ENCODE measurements at regions not wholly inside any gene's neighbourhood (a gene's known extent, or its start where the extent isn't known, plus 50 kb on each side); places are given as distances from the start of the nearest gene placed in this dataset.

DNA sequence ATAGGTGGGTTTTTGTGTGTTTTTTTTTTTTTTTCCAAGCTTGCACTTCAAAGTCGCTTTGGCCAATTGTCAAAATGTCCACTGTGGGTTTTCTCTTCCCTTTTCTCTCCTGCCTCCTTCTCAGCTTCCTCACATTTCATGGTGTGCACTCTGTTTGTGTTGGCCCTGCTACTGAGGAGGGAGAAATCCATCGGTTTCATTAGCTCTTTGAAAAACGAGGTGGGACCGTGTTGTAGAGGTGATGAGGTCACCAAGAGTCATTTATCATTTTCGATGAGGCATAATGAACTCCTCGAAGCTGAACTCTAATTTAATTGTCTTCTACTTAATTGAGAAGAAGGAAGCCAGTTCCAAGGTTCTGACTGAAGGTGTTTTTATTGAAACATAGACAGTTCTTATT lies 174.4 kb upstream of the TOX3 start:
- Mint-ChIP-seq H3K4me1 (ENCODE audit: low read depth) (peaks cover 6% of the 10 kb centered on the region), H3K27ac (no peak overlapping the region), H3K4me3 (no peak overlapping the region), H3K27me3 (no peaks in the 10 kb centered on the region), H3K36me3 (ENCODE audit: low read depth) (no peaks in the 10 kb centered on the region), H3K9me3 (no peaks in the 10 kb centered on the region)
- intact Hi-C loops (cut with micrococcal nuclease), result no loop called here

DNA sequence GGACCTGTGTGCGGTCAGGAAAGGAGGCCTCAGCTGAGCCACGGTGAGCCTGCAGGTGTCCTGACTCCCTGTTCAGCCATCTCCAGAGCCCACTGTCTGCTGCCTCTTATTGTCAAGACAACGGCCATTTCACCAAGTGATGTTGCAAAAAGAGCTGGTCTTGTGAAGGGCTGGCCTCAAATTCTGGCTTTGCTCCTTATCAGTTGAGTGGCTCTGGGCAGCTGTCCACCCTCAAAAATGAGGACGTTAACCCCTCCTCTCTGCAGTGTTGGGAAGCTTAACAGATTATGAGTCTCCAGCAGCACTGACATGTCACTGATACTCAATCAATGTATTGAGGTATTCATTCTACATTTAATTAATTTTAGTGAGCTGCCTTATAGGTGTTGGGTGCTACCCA lies 171.1 kb upstream of the TOX3 start:
- intact Hi-C loops (cut with micrococcal nuclease), result no loop called here
- Mint-ChIP-seq H3K36me3 (ENCODE audit: low read depth) (no peaks in the 10 kb centered on the region), H3K9me3 (no peaks in the 10 kb centered on the region), H3K27ac (no peak overlapping the region), H3K4me1 (ENCODE audit: low read depth) (no peaks in the 10 kb centered on the region), H3K27me3 (peaks cover 5% of the 10 kb centered on the region), H3K4me3 (no peak overlapping the region)

DNA sequence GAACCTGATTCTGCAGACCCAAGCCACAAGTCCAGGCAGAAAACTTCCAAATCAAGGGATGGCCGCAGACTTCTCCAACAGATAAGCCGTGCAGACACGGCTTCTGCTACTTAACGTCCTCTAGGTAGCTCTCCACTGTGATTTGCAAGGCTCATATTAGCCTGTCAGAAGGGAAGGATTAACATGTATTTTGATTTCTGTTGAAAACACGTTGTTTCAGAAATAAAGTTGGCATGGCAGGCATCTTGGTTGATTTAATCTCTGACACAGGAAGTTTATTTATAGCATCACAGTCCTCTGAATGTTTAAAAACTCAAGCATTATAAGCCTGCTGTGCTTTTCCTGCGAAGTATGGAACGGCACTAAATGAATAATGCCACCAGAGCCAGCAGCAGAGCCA lies 166.8 kb upstream of the TOX3 start:
- Mint-ChIP-seq H3K36me3 (ENCODE audit: low read depth) (no peaks in the 10 kb centered on the region), H3K4me1 (ENCODE audit: low read depth) (no peaks in the 10 kb centered on the region), H3K27ac (no peak overlapping the region), H3K4me3 (no peak overlapping the region), H3K9me3 (no peaks in the 10 kb centered on the region), H3K27me3 (peaks cover 6% of the 10 kb centered on the region)
- intact Hi-C loops (cut with micrococcal nuclease), result no loop called here

DNA sequence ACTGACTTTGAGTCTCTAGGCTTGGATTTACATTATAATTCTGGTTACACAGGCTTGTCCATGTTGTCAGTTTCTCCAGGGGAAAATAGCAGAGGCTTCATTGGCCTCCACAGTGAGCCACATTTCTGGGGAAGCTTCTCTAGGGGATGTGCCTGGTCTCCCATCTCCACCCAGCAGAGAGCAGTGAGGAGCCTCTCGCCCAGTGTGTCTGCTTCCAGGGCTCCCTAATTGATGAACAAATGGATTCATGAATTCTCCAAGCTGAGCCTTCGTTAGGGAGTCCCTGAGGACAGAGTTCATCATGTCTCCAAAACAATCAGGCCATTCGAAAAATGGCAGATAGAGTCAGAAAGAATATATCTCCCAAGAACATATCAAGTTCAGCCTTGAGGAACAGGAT lies 162.4 kb upstream of the TOX3 start:
- H3K27me3 Mint-ChIP-seq, result peaks cover 6% of the 10 kb centered on the region
- H3K36me3 Mint-ChIP-seq (ENCODE audit: low read depth), result no peaks in the 10 kb centered on the region
- no peak overlapping the region for H3K4me3 Mint-ChIP-seq
- H3K27ac Mint-ChIP-seq, result no peak overlapping the region
- intact Hi-C loops (cut with micrococcal nuclease), result no loop called here
- no peaks in the 10 kb centered on the region for H3K4me1 Mint-ChIP-seq (ENCODE audit: low read depth)
- no peaks in the 10 kb centered on the region for H3K9me3 Mint-ChIP-seq

DNA sequence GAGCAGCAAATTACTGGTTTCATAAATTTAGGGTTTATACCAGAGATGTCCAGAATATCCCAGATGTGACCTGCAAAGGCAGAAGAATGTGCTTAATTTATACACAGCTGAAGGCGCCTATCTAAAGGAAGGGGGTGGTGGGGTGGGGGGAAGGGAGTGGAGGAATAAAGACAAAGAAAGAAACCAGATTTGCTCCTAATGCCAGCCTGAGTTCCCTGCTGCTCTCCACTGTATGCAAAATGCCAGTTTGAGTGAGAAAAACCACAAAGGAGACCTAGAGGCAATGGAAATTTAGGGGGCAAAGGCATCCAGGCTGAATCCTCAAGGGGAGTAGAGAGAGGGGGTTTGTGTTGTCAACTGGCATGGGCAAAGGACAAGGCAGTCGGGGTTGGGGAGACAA lies 161.5 kb upstream of the TOX3 start:
- intact Hi-C loops (cut with micrococcal nuclease), result no loop called here

DNA sequence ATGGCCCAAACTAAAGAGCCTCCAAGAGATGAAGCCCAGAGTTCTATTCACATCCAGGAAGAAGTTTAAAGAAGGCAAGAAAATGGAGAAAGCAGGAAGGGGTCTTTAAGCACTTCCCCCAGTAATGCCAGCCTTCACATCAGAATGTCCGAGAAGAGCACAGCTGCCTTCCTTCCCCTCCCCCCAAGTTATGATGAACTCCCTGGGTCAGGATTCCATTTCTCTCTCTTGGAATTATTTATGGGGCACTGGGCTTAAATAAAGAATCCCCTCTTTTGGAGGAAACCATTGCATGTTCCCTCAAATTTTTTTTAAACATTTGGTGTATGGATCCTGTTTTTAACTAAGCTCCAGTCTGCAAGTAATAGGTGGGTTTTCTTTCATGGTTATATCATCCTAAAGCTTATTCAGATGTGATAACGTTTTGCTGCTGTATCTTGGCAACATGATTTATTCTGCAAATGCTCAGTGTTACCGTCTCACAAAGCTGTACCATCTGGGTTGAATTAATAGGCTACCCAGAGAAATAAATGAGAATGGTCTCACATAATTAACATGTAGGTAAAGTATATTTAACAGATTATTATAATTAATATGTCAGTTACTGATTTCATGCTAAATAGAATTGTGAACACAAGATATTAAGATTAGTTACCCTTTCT lies 160.9 kb upstream of the TOX3 start:
- peaks cover 2% of the 10 kb centered on the region for H3K27me3 Mint-ChIP-seq

More for the DNA sequence above, 161.5 kb upstream of the TOX3 start:
- H3K4me1 Mint-ChIP-seq (ENCODE audit: low read depth), result no peaks in the 10 kb centered on the region
- H3K27me3 Mint-ChIP-seq, result peaks cover 3% of the 10 kb centered on the region
- no peak overlapping the region for H3K27ac Mint-ChIP-seq
- no peak overlapping the region for H3K4me3 Mint-ChIP-seq
- H3K36me3 Mint-ChIP-seq (ENCODE audit: low read depth), result no peaks in the 10 kb centered on the region
- H3K9me3 Mint-ChIP-seq, result no peaks in the 10 kb centered on the region

DNA sequence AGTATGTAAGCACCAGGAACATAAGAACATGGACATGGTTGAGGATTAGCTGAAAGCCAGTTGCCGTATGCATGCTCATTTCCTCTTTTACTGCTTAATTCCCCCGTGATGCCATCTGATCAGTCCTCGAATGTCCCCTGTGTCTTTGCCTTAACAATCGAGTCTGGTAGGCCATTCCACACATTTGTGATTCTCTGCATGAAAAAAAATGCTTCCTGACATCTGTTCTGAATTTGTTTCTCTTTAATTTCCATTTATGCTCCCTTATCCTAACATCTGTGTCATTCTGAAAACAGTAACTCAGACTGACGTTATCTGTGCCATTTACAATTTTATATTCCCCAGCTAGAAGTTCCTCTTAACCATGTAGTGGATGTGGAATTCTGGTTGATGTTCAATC lies 158.2 kb upstream of the TOX3 start:
- no peak overlapping the region for H3K4me3 Mint-ChIP-seq
- no peak overlapping the region for H3K27ac Mint-ChIP-seq
- intact Hi-C loops (cut with micrococcal nuclease), result no loop called here
- H3K4me1 Mint-ChIP-seq (ENCODE audit: low read depth), result no peaks in the 10 kb centered on the region
- no peaks in the 10 kb centered on the region for H3K36me3 Mint-ChIP-seq (ENCODE audit: low read depth)
- H3K27me3 Mint-ChIP-seq, result no peaks in the 10 kb centered on the region
- no peaks in the 10 kb centered on the region for H3K9me3 Mint-ChIP-seq

More for the DNA sequence above, 160.9 kb upstream of the TOX3 start:
- Mint-ChIP-seq H3K36me3 (ENCODE audit: low read depth) (no peaks in the 10 kb centered on the region), H3K9me3 (no peaks in the 10 kb centered on the region), H3K4me3 (no peak overlapping the region), H3K4me1 (ENCODE audit: low read depth) (no peaks in the 10 kb centered on the region), H3K27ac (no peak overlapping the region)
- intact Hi-C loops (cut with micrococcal nuclease), result no loop called here

DNA sequence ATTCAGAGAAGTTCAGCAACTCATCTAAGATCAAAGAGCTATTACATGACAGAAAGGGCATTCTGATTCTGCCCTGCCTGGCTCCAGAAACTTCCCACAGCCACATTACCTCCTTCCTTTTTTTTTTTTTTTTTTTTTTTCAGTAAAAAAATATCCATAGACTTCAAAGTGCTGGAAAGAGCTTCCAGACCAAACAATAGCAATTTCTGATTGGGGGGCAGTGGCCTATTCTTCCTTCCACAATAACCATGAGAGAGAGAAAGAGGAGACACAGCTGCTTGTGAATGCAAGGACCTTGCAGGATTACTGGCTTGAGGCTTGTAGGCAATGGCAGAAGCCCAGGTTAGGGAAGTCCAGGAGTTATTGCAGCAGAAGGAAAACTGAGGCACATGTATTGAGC lies 151.0 kb upstream of the TOX3 start:
- H3K27me3 Mint-ChIP-seq, result no peaks in the 10 kb centered on the region
- intact Hi-C loops (cut with micrococcal nuclease), result no loop called here
- no peak overlapping the region for H3K27ac Mint-ChIP-seq
- no peaks in the 10 kb centered on the region for H3K4me1 Mint-ChIP-seq (ENCODE audit: low read depth)
- peaks cover 18% of the 10 kb centered on the region for H3K9me3 Mint-ChIP-seq
- H3K36me3 Mint-ChIP-seq (ENCODE audit: low read depth), result no peaks in the 10 kb centered on the region
- no peak overlapping the region for H3K4me3 Mint-ChIP-seq

DNA sequence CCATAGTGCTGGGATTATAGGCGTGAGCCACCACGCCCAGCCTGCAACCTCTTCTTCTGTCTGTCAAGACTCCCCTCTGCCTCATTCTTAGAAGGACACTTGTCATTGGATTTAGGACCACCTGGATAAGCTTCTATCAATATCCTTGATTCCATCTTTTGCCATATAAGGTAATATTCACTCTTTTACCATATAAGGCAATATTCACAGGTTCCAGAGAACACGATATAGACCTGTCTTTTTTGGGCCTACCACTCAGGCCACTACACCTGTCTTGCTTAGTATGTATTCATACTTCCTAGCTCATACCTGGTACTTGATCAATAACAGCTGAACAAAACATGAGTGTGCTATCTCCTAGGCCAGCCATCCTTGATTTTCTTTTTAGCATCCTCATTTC lies 149.2 kb upstream of the TOX3 start:
- intact Hi-C loops (cut with micrococcal nuclease), result no loop called here
- Mint-ChIP-seq H3K4me1 (ENCODE audit: low read depth) (no peaks in the 10 kb centered on the region), H3K27me3 (no peaks in the 10 kb centered on the region)

DNA sequence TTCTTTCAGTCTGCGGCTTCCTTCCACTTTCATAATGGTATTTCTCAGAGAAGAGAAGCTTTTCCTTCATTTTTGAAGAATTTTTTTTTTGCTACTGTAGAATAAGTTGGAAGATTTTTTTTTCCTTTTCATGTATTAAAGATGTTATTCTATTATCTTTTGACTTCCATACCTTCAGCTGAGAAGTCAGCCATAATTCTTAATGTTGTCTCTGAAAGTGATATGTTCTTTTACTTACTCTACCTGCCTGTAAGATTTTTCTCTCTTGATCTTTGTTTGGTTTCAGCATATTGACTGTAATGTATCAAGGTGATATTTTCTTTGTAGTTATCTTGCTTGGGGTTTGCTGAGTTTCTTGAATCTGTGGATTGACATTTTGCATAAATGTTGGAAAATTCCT lies 143.5 kb upstream of the TOX3 start:
- Mint-ChIP-seq H3K4me3 (no peak overlapping the region), H3K27ac (no peak overlapping the region), H3K9me3 (peaks cover 32% of the 10 kb centered on the region), H3K36me3 (ENCODE audit: low read depth) (no peaks in the 10 kb centered on the region), H3K4me1 (ENCODE audit: low read depth) (no peaks in the 10 kb centered on the region), H3K27me3 (no peaks in the 10 kb centered on the region)
- intact Hi-C loops (cut with micrococcal nuclease), result no loop called here

More for the DNA sequence above, 149.2 kb upstream of the TOX3 start:
- Mint-ChIP-seq H3K27ac (no peak overlapping the region), H3K9me3 (peaks cover 24% of the 10 kb centered on the region), H3K36me3 (ENCODE audit: low read depth) (no peaks in the 10 kb centered on the region), H3K4me3 (no peak overlapping the region)

DNA sequence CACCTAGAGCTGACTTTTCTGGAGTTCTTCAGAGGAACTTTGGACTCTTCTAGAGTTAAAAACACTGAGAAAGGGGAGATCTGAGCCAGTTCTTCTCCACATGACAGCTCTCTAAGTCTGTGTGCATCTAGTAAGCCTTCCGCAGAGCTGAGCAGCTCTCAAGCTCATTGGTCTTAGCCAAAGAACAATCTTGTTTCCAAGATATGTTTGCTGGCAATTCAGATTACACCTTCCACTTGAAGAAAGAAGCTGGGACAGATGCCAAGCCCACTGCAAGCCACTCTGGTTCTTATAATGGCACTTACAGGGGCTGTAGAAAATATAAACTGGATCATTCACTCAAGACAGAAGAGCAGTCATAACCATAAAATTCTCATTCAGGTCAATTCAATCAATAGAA lies 134.1 kb upstream of the TOX3 start:
- H3K9me3 Mint-ChIP-seq, result peaks cover 45% of the 10 kb centered on the region
- no peak overlapping the region for H3K4me3 Mint-ChIP-seq
- intact Hi-C loops (cut with micrococcal nuclease), result no loop called here
- H3K4me1 Mint-ChIP-seq (ENCODE audit: low read depth), result no peaks in the 10 kb centered on the region
- H3K27me3 Mint-ChIP-seq, result no peaks in the 10 kb centered on the region
- no peak overlapping the region for H3K27ac Mint-ChIP-seq
- no peaks in the 10 kb centered on the region for H3K36me3 Mint-ChIP-seq (ENCODE audit: low read depth)

DNA sequence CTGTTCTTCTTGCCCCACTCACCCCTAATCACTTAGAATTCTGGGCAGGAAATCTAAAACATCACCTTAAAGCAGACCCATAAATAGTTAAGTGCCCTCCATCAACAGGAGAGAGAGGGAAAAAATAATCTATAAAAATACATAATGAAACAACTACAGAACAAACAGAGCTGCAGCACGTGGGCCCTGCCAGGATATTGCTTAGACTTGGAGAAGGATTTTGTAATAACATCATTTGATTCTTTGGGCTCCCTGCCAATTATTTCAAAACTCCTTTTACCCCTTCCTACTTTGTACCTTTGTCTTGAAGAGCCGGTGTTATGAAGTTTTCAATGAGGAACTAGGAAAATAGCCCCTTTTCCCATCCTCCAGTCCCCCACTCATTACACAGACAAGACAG lies 130.6 kb upstream of the TOX3 start:
- no peak overlapping the region for H3K4me3 Mint-ChIP-seq
- no peaks in the 10 kb centered on the region for H3K36me3 Mint-ChIP-seq (ENCODE audit: low read depth)
- no peak overlapping the region for H3K27ac Mint-ChIP-seq
- no peaks in the 10 kb centered on the region for H3K27me3 Mint-ChIP-seq
- no peaks in the 10 kb centered on the region for H3K4me1 Mint-ChIP-seq (ENCODE audit: low read depth)
- intact Hi-C loops (cut with micrococcal nuclease), result no loop called here
- peaks cover 32% of the 10 kb centered on the region for H3K9me3 Mint-ChIP-seq

DNA sequence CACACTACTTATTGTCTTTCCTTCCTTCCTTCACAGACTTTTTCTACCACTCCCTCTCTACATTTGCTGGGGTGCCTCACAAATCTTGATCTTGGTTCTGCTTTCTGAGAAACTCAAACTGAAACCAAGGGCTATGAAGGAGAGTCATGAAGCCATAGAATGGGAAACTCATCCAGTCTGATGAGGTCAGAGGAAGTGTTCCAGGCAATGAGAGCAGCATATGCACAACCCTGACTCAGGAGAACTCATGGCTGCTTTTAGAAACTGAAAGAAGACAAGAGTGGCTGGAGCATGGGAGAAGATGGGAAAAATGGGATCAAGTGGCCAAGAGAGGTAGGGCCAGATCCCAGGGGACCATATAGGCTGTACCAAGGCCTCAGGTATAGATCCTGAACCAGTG lies 130.0 kb upstream of the TOX3 start:
- no peaks in the 10 kb centered on the region for H3K36me3 Mint-ChIP-seq (ENCODE audit: low read depth)
- no peak overlapping the region for H3K4me3 Mint-ChIP-seq
- intact Hi-C loops (cut with micrococcal nuclease), result no loop called here
- no peaks in the 10 kb centered on the region for H3K4me1 Mint-ChIP-seq (ENCODE audit: low read depth)
- H3K27ac Mint-ChIP-seq, result no peak overlapping the region
- peaks cover 28% of the 10 kb centered on the region for H3K9me3 Mint-ChIP-seq
- H3K27me3 Mint-ChIP-seq, result no peaks in the 10 kb centered on the region

DNA sequence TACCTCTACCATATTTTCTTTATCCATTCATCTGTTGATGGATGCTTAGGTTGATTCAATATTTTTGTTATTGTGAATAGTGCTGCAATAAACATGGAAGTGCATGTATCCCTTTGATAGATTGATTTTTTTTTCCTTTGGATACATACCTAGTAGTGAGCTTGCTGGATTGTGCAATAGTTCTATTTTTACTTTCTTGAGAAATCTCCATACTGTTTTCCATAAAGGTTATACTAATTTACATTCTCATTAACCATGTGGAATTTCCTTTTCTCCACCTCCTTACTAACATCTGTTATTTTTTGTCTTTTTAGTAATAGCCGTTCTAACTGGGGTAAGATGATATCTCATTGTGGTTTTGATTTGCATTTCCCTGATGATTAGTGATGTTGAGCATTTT lies 124.6 kb upstream of the TOX3 start:
- H3K27me3 Mint-ChIP-seq, result no peaks in the 10 kb centered on the region
- H3K27ac Mint-ChIP-seq, result no peak overlapping the region
- peaks cover 8% of the 10 kb centered on the region for H3K9me3 Mint-ChIP-seq
- H3K4me1 Mint-ChIP-seq (ENCODE audit: low read depth), result no peaks in the 10 kb centered on the region
- intact Hi-C loops (cut with micrococcal nuclease), result no loop called here
- no peaks in the 10 kb centered on the region for H3K36me3 Mint-ChIP-seq (ENCODE audit: low read depth)
- no peak overlapping the region for H3K4me3 Mint-ChIP-seq

DNA sequence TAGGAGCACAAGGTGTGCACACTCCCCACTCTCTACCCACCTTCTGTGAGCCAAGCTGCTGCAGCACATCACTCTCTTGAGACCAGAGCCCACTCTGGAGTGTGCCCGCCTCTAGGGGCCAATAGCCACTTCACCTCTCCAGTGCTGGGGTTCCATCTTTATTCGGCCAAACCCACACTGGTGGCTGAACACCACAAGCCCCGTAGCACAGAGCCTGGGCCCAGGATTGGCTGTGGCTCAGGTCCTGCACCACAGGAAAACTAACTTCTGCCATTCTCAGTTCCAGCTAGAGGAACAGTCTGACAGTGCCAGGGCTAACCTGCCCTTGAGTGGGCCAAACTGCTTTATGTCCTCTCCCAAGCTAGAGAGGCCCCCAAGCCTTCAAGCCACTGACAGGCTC lies 111.0 kb upstream of the TOX3 start:
- Mint-ChIP-seq H3K4me3 (no peak overlapping the region), H3K27ac (no peak overlapping the region), H3K27me3 (no peaks in the 10 kb centered on the region), H3K9me3 (peaks cover 27% of the 10 kb centered on the region), H3K36me3 (ENCODE audit: low read depth) (no peaks in the 10 kb centered on the region), H3K4me1 (ENCODE audit: low read depth) (no peaks in the 10 kb centered on the region)
- intact Hi-C loops (cut with micrococcal nuclease), result no loop called here

All from dendritic cell treated with granulocyte-macrophage colony-stimulating factor and Interleukin-4, amounts not matched to agents 40 ng/mL and 50 ng/mL, for 4 days (primary cell).